Hepatic stellate cell (primary cell): ENCODE measurements at regions not wholly inside any gene's neighbourhood (a gene's known extent, or its start where the extent isn't known, plus 50 kb on each side); places are given as distances from the start of the nearest gene placed in this dataset.
"Not testable (repeated sequence)": the region's sequence is repeated elsewhere in the genome, so short reads cannot be mapped to it uniquely, and the experiment has no call there.

ENCODE experiments used
- DNase-seq: peaks from one replicate; pipeline ENCODE4 v3.0.0; 2011; ENCODE audit warnings: low spot score

- not testable (repeated sequence) for DNase-seq
Observed at GRCh38 chr16:51254390-51254789, 103.3 kb upstream of the SALL1 start.

- no peak for DNase-seq
Observed at GRCh38 chr16:51248217-51248616, 97.1 kb upstream of the SALL1 start.

- DNase-seq: no peak
Observed at GRCh38 chr16:51245658-51245995, 94.6 kb upstream of the SALL1 start.

GRCh38 chr16:51244887-51245657 is 94.0 kb upstream of the SALL1 start:
- DNase-seq: no peak

GRCh38 chr16:51243936-51244436 is 92.9 kb upstream of the SALL1 start:
- DNase-seq: no peak

- no peak for DNase-seq
Observed at GRCh38 chr16:51242296-51242994, 91.4 kb upstream of the SALL1 start.

- DNase-seq: no peak
Observed at GRCh38 chr16:51239196-51239595, 88.1 kb upstream of the SALL1 start.

- DNase-seq: no peak
Observed at GRCh38 chr16:51237861-51238378, 86.8 kb upstream of the SALL1 start.

- no peak for DNase-seq
Observed at GRCh38 chr16:51237207-51237606, 86.1 kb upstream of the SALL1 start.

- no peak for DNase-seq
Observed at GRCh38 chr16:51236583-51236982, 85.5 kb upstream of the SALL1 start.

- no peak for DNase-seq
Observed at GRCh38 chr16:51231702-51232101, 80.6 kb upstream of the SALL1 start.

- DNase-seq: not testable (repeated sequence)
Observed at GRCh38 chr16:51230035-51230434, 79.0 kb upstream of the SALL1 start.

- DNase-seq: no peak
Observed at GRCh38 chr16:51228097-51228659, 77.1 kb upstream of the SALL1 start.

GRCh38 chr16:51225878-51226277 is 74.8 kb upstream of the SALL1 start:
- no peak for DNase-seq

GRCh38 chr16:51224317-51224716 is 73.2 kb upstream of the SALL1 start:
- DNase-seq: no peak

GRCh38 chr16:51222016-51222415 is 70.9 kb upstream of the SALL1 start:
- no peak for DNase-seq

GRCh38 chr16:51211148-51211547 is 60.1 kb upstream of the SALL1 start:
- no peak for DNase-seq

GRCh38 chr16:51210087-51210486 is 59.0 kb upstream of the SALL1 start:
- DNase-seq: no peak

GRCh38 chr16:51201604-51202003 is 50.5 kb upstream of the SALL1 start:
- no peak for DNase-seq
